ENCODE measurements at regions not wholly inside any gene's neighbourhood (a gene's known extent, or its start where the extent isn't known, plus 50 kb on each side); places are given as distances from the start of the nearest gene placed in this dataset.

GRCh38 chr7:25289518-25289917 is 61.2 kb upstream of the NPVF start:
- Histone ChIP-seq H2AFZ (ENCODE audit: low read depth, low read length, poor library complexity, severe bottlenecking) (no peak overlapping the region), H4K20me1 (ENCODE audit: insufficient read depth) (no peaks in the 10 kb centered on the region), H3K27ac (ENCODE audit: low read depth, low read length) (no peak overlapping the region), H3K9me3 (ENCODE audit: control insufficient read depth in 1 of 2, insufficient read depth in 1 of 2, low read depth in 1 of 2, low read length in 2 of 2) (no peaks in the 10 kb centered on the region), H3K36me3 (ENCODE audit: control insufficient read depth in 1 of 2, insufficient read depth in 2 of 2, low read length in 2 of 2) (no peaks in the 10 kb centered on the region), H3K27me3 (ENCODE audit: insufficient read depth, low read length) (0 out of 2 replicates have a peak, but pooled peaks cover 6% of the 10 kb centered on the region), H3K9ac (ENCODE audit: low read length) (no peak overlapping the region), H3K79me2 (ENCODE audit: insufficient read depth, low read length) (no peaks in the 10 kb centered on the region), H3K4me2 (ENCODE audit: low read length) (no peak overlapping the region), H3K9me2 (ENCODE audit: insufficient read depth) (no peaks in the 10 kb centered on the region), H3K4me1 (ENCODE audit: control insufficient read depth in 1 of 2, insufficient read depth in 2 of 2, low read length in 2 of 2) (no peaks in the 10 kb centered on the region), H3K4me3 (replicated peaks in 1 of 2; ENCODE audit: low read depth in 1 of 2, low read length in 2 of 2) (no peak overlapping the region)
- BruUV-seq (replicated peaks): no TSS peak
- TF ChIP-seq ATF3 (IDR thresholded peaks at IDR 0.05): no peak
- no peak for TF ChIP-seq ZNF274 (IDR thresholded peaks at IDR 0.05; ENCODE audit: low read depth, low read length)
- TF ChIP-seq ZBTB33 (IDR thresholded peaks at IDR 0.05; ENCODE audit: extremely low read depth, insufficient replicate concordance, low read length): no peak
- no peak for TF ChIP-seq CEBPB (IDR thresholded peaks at IDR 0.05; ENCODE audit: low read depth)
- no peak for TF ChIP-seq ELF1 (IDR thresholded peaks at IDR 0.05; ENCODE audit: borderline replicate concordance, low read depth)
- TF ChIP-seq EZH2phosphoT487 (IDR thresholded peaks at IDR 0.05; ENCODE audit: borderline replicate concordance): no peak
- TF ChIP-seq REST (IDR thresholded peaks at IDR 0.05; ENCODE audit: low read depth): no peak
- TF ChIP-seq TCF7L2 (IDR thresholded peaks at IDR 0.05; ENCODE audit: borderline replicate concordance, extremely low read depth, insufficient read depth, insufficient read length): no peak
- no peak for TF ChIP-seq CBX3 (IDR thresholded peaks at IDR 0.05; ENCODE audit: low read depth)
- TF ChIP-seq JUND (IDR thresholded peaks at IDR 0.05): no peak
- no peak for TF ChIP-seq ZFX (IDR thresholded peaks at IDR 0.05)
- TF ChIP-seq EGR1 (IDR thresholded peaks at IDR 0.05; ENCODE audit: low read depth): no peak
- TF ChIP-seq POLR2AphosphoS5 (IDR thresholded peaks at IDR 0.05; ENCODE audit: low read depth, low read length): no peak
- no peak for TF ChIP-seq FOSL1 (IDR thresholded peaks at IDR 0.05; ENCODE audit: low read depth)
- TF ChIP-seq POLR2A (IDR thresholded peaks at IDR 0.05; ENCODE audit: borderline replicate concordance, extremely low read depth, insufficient read depth, insufficient read length): no peak
- no peak for TF ChIP-seq EZH2 (IDR thresholded peaks at IDR 0.05)
- TF ChIP-seq YY1 (IDR thresholded peaks at IDR 0.05; ENCODE audit: extremely low read depth, insufficient replicate concordance, low read depth, low read length): no peak
- TF ChIP-seq RAD21 (IDR thresholded peaks at IDR 0.05; ENCODE audit: low read depth): no peak
- no peak for TF ChIP-seq SP1 (IDR thresholded peaks at IDR 0.05; ENCODE audit: low read depth)
- no peak for TF ChIP-seq SRF (IDR thresholded peaks at IDR 0.05; ENCODE audit: low read depth)
- ChIA-PET POLR2A (no interaction called here), RAD21 (ENCODE audit: low non-redundant PET in 1 of 2, low total read pairs in 2 of 2, uncharacterized antibody in 2 of 2, unreplicated experiment in 2 of 2) (no interaction called here), CTCF (no interaction called here)
- DNase-seq (ENCODE audit: low read depth, low spot score): no peak
- intact Hi-C loops (cut with micrococcal nuclease): no loop called here
- ATAC-seq: no peak

Data from HCT116 (cell line).